Astrocyte of the cerebellum (primary cell): ENCODE measurements at regions not wholly inside any gene's neighbourhood (a gene's known extent, or its start where the extent isn't known, plus 50 kb on each side); places are given as distances from the start of the nearest gene placed in this dataset.

Source experiments
- DNase-seq: peaks from one replicate; pipeline ENCODE4 v3.0.0-alpha.2; 2011; ENCODE audit warnings: low read depth
- H3K4me3 ChIP-seq: 2 replicates; pipeline ENCODE4 v1.5.1; 2011; ENCODE audit warnings: mild to moderate bottlenecking, low read depth, low read length, moderate library complexity
- CTCF ChIP-seq: IDR thresholded peaks from 2 replicates; pipeline ENCODE4 v1.5.1; 2012; ENCODE audit warnings: low read length, low read depth, moderate library complexity, mild to moderate bottlenecking; ENCODE audit errors: missing control alignments
- in situ Hi-C: cut with HindIII; loops from 2 replicates; pipeline ENCODE4 v1.10.0; 2017; ENCODE audit warnings: low sequenced_read_pairs

GRCh38 chr1:217096200-217096599 lies 373.0 kb upstream of the ESRRG start:
- no peak for TF ChIP-seq CTCF
- H3K4me3 ChIP-seq = no peak overlapping the region
- in situ Hi-C loops = no loop called here
- no peak for DNase-seq

GRCh38 chr1:217095050-217095622 lies 371.9 kb upstream of the ESRRG start:
- no peak for DNase-seq
- in situ Hi-C loops = no loop called here
- H3K4me3 ChIP-seq = no peak overlapping the region
- no peak for TF ChIP-seq CTCF

GRCh38 chr1:217091561-217091960 lies 368.3 kb upstream of the ESRRG start:
- H3K4me3 ChIP-seq = no peak overlapping the region
- in situ Hi-C loops = no loop called here
- no peak for DNase-seq
- no peak for TF ChIP-seq CTCF

- peak overlapping the region; percentile 52 for H3K4me3 ChIP-seq
- no peak for TF ChIP-seq CTCF
- in situ Hi-C loops = no loop called here
These were observed 367.1 kb upstream of the ESRRG start for GRCh38 chr1:217090060-217090911.

GRCh38 chr1:217089361-217090014 lies 366.3 kb upstream of the ESRRG start:
- no peak for TF ChIP-seq CTCF
- no peak for DNase-seq
- peak overlapping the region; percentile 52 for H3K4me3 ChIP-seq
- in situ Hi-C loops = no loop called here

More at GRCh38 chr1:217090060-217090911, 367.1 kb upstream of the ESRRG start:
- no peak for DNase-seq

- in situ Hi-C loops = no loop called here
- TF ChIP-seq CTCF = no peak
- H3K4me3 ChIP-seq = peak overlapping the region; percentile 52
- DNase-seq = no peak
These were observed 365.5 kb upstream of the ESRRG start for GRCh38 chr1:217088521-217089284.
